ENCODE measurements at regions not wholly inside any gene's neighbourhood (a gene's known extent, or its start where the extent isn't known, plus 50 kb on each side); places are given as distances from the start of the nearest gene placed in this dataset.

- DNase-seq (ENCODE audit: low read depth, low spot score), result no peak
These were observed 54.9 kb upstream of the RXFP2 start for GRCh38 chr13:31684466-31684865.

DNA sequence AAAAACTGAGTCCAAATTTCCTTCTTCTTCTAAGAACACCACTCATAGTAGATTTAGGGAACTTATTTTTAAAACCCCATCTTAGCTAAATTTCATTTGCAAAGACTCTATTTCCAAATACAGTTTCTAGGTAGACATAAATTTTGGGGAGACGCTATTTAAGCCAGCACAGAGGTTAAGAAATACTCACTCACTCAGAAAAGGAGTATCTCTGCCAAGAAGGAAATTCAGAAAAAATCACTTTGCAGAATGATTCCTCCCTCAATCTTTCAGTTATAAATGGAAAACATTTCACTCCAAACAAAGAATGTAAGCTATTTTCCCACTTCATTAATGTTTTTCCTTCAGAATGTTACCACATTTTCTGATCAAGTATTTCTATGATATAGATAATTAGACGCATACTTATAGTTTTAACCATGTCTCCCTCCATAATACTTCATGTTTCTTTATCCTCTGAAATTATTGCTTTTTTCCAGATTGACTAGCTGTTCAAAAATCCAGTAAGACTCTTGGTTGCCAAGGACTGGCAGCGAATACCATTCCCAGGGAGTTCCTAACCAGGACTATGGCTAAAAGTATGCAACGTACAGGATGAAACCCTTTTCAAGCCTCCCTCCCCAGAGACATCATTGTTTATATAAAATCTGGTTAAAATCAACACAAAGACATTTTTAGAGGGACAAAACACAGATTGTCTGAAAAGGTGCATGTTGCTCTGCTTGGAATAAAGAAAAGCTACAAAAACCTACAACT, 52.5 kb upstream of the RXFP2 start:
- DNase-seq (ENCODE audit: low read depth, low spot score), result no peak

Measured in iPS DF 19.7 (cell line).